Endothelial cell (in vitro differentiated cells): ENCODE measurements at regions not wholly inside any gene's neighbourhood (a gene's known extent, or its start where the extent isn't known, plus 50 kb on each side); places are given as distances from the start of the nearest gene placed in this dataset.

ENCODE experiments used
- DNase-seq: peaks from one replicate; pipeline ENCODE4 v3.0.0; 2021; ENCODE audit warnings: low spot score
- H3K27ac Mint-ChIP-seq: one replicate; pipeline ENCODE4 v1.8.0; 2021; ENCODE audit warnings: mixed read lengths, inconsistent platforms; ENCODE audit not compliant: unreplicated experiment
- H3K27me3 Mint-ChIP-seq: one replicate; pipeline ENCODE4 v1.8.0; 2021; ENCODE audit warnings: mild to moderate bottlenecking, moderate library complexity, mixed read lengths, inconsistent platforms; ENCODE audit not compliant: unreplicated experiment
- H3K36me3 Mint-ChIP-seq: one replicate; pipeline ENCODE4 v1.8.0; 2021; ENCODE audit warnings: mild to moderate bottlenecking, low read depth, mixed read lengths, inconsistent platforms; ENCODE audit not compliant: unreplicated experiment
- H3K4me1 Mint-ChIP-seq: one replicate; pipeline ENCODE4 v1.8.0; 2021; ENCODE audit warnings: mild to moderate bottlenecking, mixed read lengths, inconsistent platforms; ENCODE audit not compliant: unreplicated experiment
- H3K4me3 Mint-ChIP-seq: one replicate; pipeline ENCODE4 v1.8.0; 2021; ENCODE audit warnings: mild to moderate bottlenecking, mixed read lengths, inconsistent platforms; ENCODE audit not compliant: unreplicated experiment
- H3K9me3 Mint-ChIP-seq: one replicate; pipeline ENCODE4 v1.8.0; 2021; ENCODE audit warnings: mixed read lengths, inconsistent platforms; ENCODE audit not compliant: unreplicated experiment
- CTCF ChIP-seq: fragments of 200-600 bp; sonication (generic); IDR thresholded peaks from one replicate; pipeline ENCODE4 v1.5.0; 2021; ENCODE audit warnings: antibody characterized with exemption; ENCODE audit not compliant: unreplicated experiment

GRCh38 chr4:141290771-141291170 lies 70.1 kb downstream of the ZNF330 start:
- Mint-ChIP-seq H3K4me1 (no peaks in the 10 kb centered on the region), H3K4me3 (no peak overlapping the region), H3K9me3 (no peaks in the 10 kb centered on the region), H3K27ac (no peak overlapping the region), H3K36me3 (no peaks in the 10 kb centered on the region), H3K27me3 (peaks cover 1% of the 10 kb centered on the region)
- no peak for DNase-seq
- TF ChIP-seq CTCF: no peak

GRCh38 chr4:141294306-141294705 lies 73.6 kb downstream of the ZNF330 start:
- TF ChIP-seq CTCF: no peak
- no peaks in the 10 kb centered on the region for H3K36me3 Mint-ChIP-seq
- H3K4me3 Mint-ChIP-seq: no peak overlapping the region
- H3K4me1 Mint-ChIP-seq: no peaks in the 10 kb centered on the region
- no peak overlapping the region for H3K27ac Mint-ChIP-seq
- no peak for DNase-seq
- no peaks in the 10 kb centered on the region for H3K9me3 Mint-ChIP-seq
- peaks cover 1% of the 10 kb centered on the region for H3K27me3 Mint-ChIP-seq

- DNase-seq: no peak
- no peak for TF ChIP-seq CTCF
- Mint-ChIP-seq H3K9me3 (no peaks in the 10 kb centered on the region), H3K27me3 (peaks cover 3% of the 10 kb centered on the region), H3K4me3 (no peak overlapping the region), H3K36me3 (no peaks in the 10 kb centered on the region), H3K4me1 (peaks cover 5% of the 10 kb centered on the region), H3K27ac (no peak overlapping the region)
Measured at GRCh38 chr4:141301216-141301615, 80.5 kb downstream of the ZNF330 start.

- Mint-ChIP-seq H3K27ac (no peak overlapping the region), H3K9me3 (no peaks in the 10 kb centered on the region), H3K4me1 (peaks cover 5% of the 10 kb centered on the region), H3K36me3 (no peaks in the 10 kb centered on the region), H3K27me3 (peaks cover 3% of the 10 kb centered on the region), H3K4me3 (no peak overlapping the region)
- TF ChIP-seq CTCF: no peak
- DNase-seq: no peak
Measured at GRCh38 chr4:141302924-141303323, 82.2 kb downstream of the ZNF330 start.

- Mint-ChIP-seq H3K9me3 (no peaks in the 10 kb centered on the region), H3K36me3 (no peaks in the 10 kb centered on the region), H3K27ac (no peak overlapping the region), H3K4me1 (peaks cover 5% of the 10 kb centered on the region), H3K4me3 (no peak overlapping the region), H3K27me3 (peaks cover 3% of the 10 kb centered on the region)
- TF ChIP-seq CTCF: no peak
- no peak for DNase-seq
Measured at GRCh38 chr4:141304346-141304745, 83.7 kb downstream of the ZNF330 start.
